Osteocyte (in vitro differentiated cells): ENCODE measurements at regions not wholly inside any gene's neighbourhood (a gene's known extent, or its start where the extent isn't known, plus 50 kb on each side); places are given as distances from the start of the nearest gene placed in this dataset.

ENCODE experiments used
- DNase-seq: peaks from one replicate; pipeline ENCODE4 v3.0.0; 2021; ENCODE audit warnings: mixed read lengths; ENCODE audit not compliant: unreplicated experiment; ENCODE audit errors: extremely low spot score
- H3K27ac Mint-ChIP-seq: one replicate; pipeline ENCODE4 v1.8.0; 2021; ENCODE audit warnings: mild to moderate bottlenecking, mixed read lengths; ENCODE audit not compliant: unreplicated experiment
- H3K27me3 Mint-ChIP-seq: one replicate; pipeline ENCODE4 v1.8.0; 2021; ENCODE audit warnings: mixed read lengths; ENCODE audit not compliant: unreplicated experiment
- H3K36me3 Mint-ChIP-seq: one replicate; pipeline ENCODE4 v1.8.0; 2021; ENCODE audit warnings: mixed read lengths; ENCODE audit not compliant: unreplicated experiment
- H3K4me1 Mint-ChIP-seq: one replicate; pipeline ENCODE4 v1.8.0; 2021; ENCODE audit warnings: mixed read lengths; ENCODE audit not compliant: unreplicated experiment
- H3K4me3 Mint-ChIP-seq: one replicate; pipeline ENCODE4 v1.8.0; 2021; ENCODE audit warnings: mild to moderate bottlenecking, moderate library complexity, mixed read lengths; ENCODE audit not compliant: unreplicated experiment
- H3K9me3 Mint-ChIP-seq: one replicate; pipeline ENCODE4 v1.8.0; 2021; ENCODE audit warnings: mixed read lengths; ENCODE audit not compliant: unreplicated experiment
- CTCF ChIP-seq: fragments of 200-600 bp; sonication (generic); IDR thresholded peaks from 2 replicates; pipeline ENCODE4 v1.5.0; 2021; ENCODE audit warnings: antibody characterized with exemption, mild to moderate bottlenecking, moderate library complexity

GRCh38 chr15:26355472-26356074, 417.3 kb downstream of the GABRB3 start:
- Mint-ChIP-seq H3K4me1 (no peaks in the 10 kb centered on the region), H3K27ac (no peak overlapping the region), H3K27me3 (no peaks in the 10 kb centered on the region), H3K9me3 (peaks cover 5% of the 10 kb centered on the region), H3K4me3 (no peak overlapping the region), H3K36me3 (no peaks in the 10 kb centered on the region)
- DNase-seq = no peak
- TF ChIP-seq CTCF = no peak

- no peaks in the 10 kb centered on the region for H3K4me1 Mint-ChIP-seq
- no peaks in the 10 kb centered on the region for H3K27me3 Mint-ChIP-seq
- DNase-seq = no peak
- H3K36me3 Mint-ChIP-seq = no peaks in the 10 kb centered on the region
- H3K9me3 Mint-ChIP-seq = peaks cover 5% of the 10 kb centered on the region
- no peak overlapping the region for H3K27ac Mint-ChIP-seq
- no peak overlapping the region for H3K4me3 Mint-ChIP-seq
- no peak for TF ChIP-seq CTCF
These were observed 420.0 kb downstream of the GABRB3 start for GRCh38 chr15:26352909-26353308.

- no peak for TF ChIP-seq CTCF
- no peaks in the 10 kb centered on the region for H3K4me1 Mint-ChIP-seq
- H3K27me3 Mint-ChIP-seq = no peaks in the 10 kb centered on the region
These were observed 420.5 kb downstream of the GABRB3 start for GRCh38 chr15:26352406-26352805.

GRCh38 chr15:26325495-26325894, 447.4 kb downstream of the GABRB3 start:
- DNase-seq = no peak
- no peaks in the 10 kb centered on the region for H3K36me3 Mint-ChIP-seq
- no peak for TF ChIP-seq CTCF
- H3K27ac Mint-ChIP-seq = no peak overlapping the region
- H3K4me1 Mint-ChIP-seq = no peaks in the 10 kb centered on the region
- no peaks in the 10 kb centered on the region for H3K9me3 Mint-ChIP-seq
- no peaks in the 10 kb centered on the region for H3K27me3 Mint-ChIP-seq
- H3K4me3 Mint-ChIP-seq = no peak overlapping the region

More at GRCh38 chr15:26352406-26352805, 420.5 kb downstream of the GABRB3 start:
- H3K27ac Mint-ChIP-seq = no peak overlapping the region
- peaks cover 5% of the 10 kb centered on the region for H3K9me3 Mint-ChIP-seq
- H3K4me3 Mint-ChIP-seq = no peak overlapping the region
- H3K36me3 Mint-ChIP-seq = no peaks in the 10 kb centered on the region
- no peak for DNase-seq

- DNase-seq = no peak
- H3K27ac Mint-ChIP-seq = no peak overlapping the region
- TF ChIP-seq CTCF = no peak
- H3K36me3 Mint-ChIP-seq = no peaks in the 10 kb centered on the region
- H3K4me1 Mint-ChIP-seq = no peaks in the 10 kb centered on the region
- no peaks in the 10 kb centered on the region for H3K9me3 Mint-ChIP-seq
- no peak overlapping the region for H3K4me3 Mint-ChIP-seq
- no peaks in the 10 kb centered on the region for H3K27me3 Mint-ChIP-seq
These were observed 449.3 kb downstream of the GABRB3 start for GRCh38 chr15:26323566-26323965.
